Esophagus squamous epithelium (tissue), 5 donors: ENCODE measurements at regions not wholly inside any gene's neighbourhood (a gene's known extent, or its start where the extent isn't known, plus 50 kb on each side); places are given as distances from the start of the nearest gene placed in this dataset.
"Not testable (repeated sequence)": the region's sequence is repeated elsewhere in the genome, so short reads cannot be mapped to it uniquely, and the experiment has no call there.

Source experiments
- DNase-seq: peaks from one replicate; lab custom pipeline; 2025; lab: John Stamatoyannopoulos, UW
- H3K27ac ChIP-seq, 4 donors: fragments of 200-600 bp; sonication (generic); one replicate each; pipeline ENCODE4 v1.5.1; 2016 to 2019; ENCODE audit warnings: mild to moderate bottlenecking in 1 of 4
- H3K27me3 ChIP-seq, 4 donors: fragments of 200-600 bp; sonication (generic); 1 replicate in 3 of 4; 2 replicates in 1 of 4; pipeline versions ENCODE4 v1.5.1 to v1.6.0; 2017 to 2021; ENCODE audit warnings: antibody characterized with exemption in 1 of 4
- H3K36me3 ChIP-seq, 3 donors: fragments of 200-600 bp; sonication (generic); one replicate each; pipeline ENCODE4 v1.5.1; 2016 to 2019
- H3K4me1 ChIP-seq, 3 donors: fragments of 200-600 bp; sonication (generic); one replicate each; pipeline ENCODE4 v1.5.1; 2017 to 2019
- H3K4me3 ChIP-seq, 4 donors: fragments of 200-600 bp; sonication (generic); 1 replicate in 3 of 4; 2 replicates in 1 of 4; pipeline ENCODE4 v1.5.1; 2016 to 2019; ENCODE audit warnings: mild to moderate bottlenecking in 2 of 4, moderate library complexity in 1 of 4
- H3K9me3 ChIP-seq, 3 donors: fragments of 200-600 bp; sonication (generic); one replicate each; pipeline ENCODE4 v1.5.1; 2016 to 2019
- CTCF ChIP-seq, 6 experiments: fragments of 450-650 bp in 4 of 6; fragments of 200-600 bp in 2 of 6; sonication (generic) in 2 of 6; IDR thresholded peaks; one replicate each; pipeline ENCODE4 v1.5.1; 2016 to 2019; ENCODE audit warnings: antibody characterized with exemption in 6 of 6, mild to moderate bottlenecking in 4 of 6, moderate library complexity in 4 of 6
- POLR2A ChIP-seq, 4 donors: fragments of 450-650 bp; IDR thresholded peaks; one replicate each; pipeline ENCODE4 v1.6.1; 2017; ENCODE audit warnings: antibody characterized with exemption in 4 of 4, mild to moderate bottlenecking in 4 of 4, moderate library complexity in 3 of 4
- WGBS, 2 donors: methylation state at CpG; one replicate each; pipeline ENCODE4 v1.1.5; 2018; 5-methylcytosine and 5-hydroxymethylcytosine counted together
- intact Hi-C: fragments of 100-400 bp; cut with DNase I; formaldehyde crosslinking; loops from one replicate; pipeline ENCODE4 v1.15.0; 2022
- donor health status: DM: yes; HTN: yes; CAD: no.

- Histone ChIP-seq H3K4me1 (no peaks in the 10 kb centered on the region), H3K36me3 (no peaks in the 10 kb centered on the region), H3K27ac (no peak overlapping the region), H3K4me3 (no peak overlapping the region), H3K9me3 (no peaks in the 10 kb centered on the region), H3K27me3 (peaks cover 0 to 70% (median 0%) of the 10 kb centered on the region in 4 donors)
- TF ChIP-seq CTCF (IDR thresholded peaks at IDR 0.05) (no peak), POLR2A (IDR thresholded peaks at IDR 0.05) (no peak)
- 42 to 59% methylated on average over 7 of the region's 7 CpGs for WGBS, 2 donors
- intact Hi-C loops, result no loop called here
- DNase-seq, result no peak
These were observed 105.2 kb upstream of the BNIP2 start for GRCh38 chr15:59794229-59794886.

- H3K4me1 ChIP-seq, result no peaks in the 10 kb centered on the region
- no peak for TF ChIP-seq CTCF (IDR thresholded peaks at IDR 0.05)
- TF ChIP-seq POLR2A (IDR thresholded peaks at IDR 0.05), result no peak
- no peaks in the 10 kb centered on the region for H3K36me3 ChIP-seq
- H3K9me3 ChIP-seq, result no peaks in the 10 kb centered on the region
- H3K4me3 ChIP-seq, result no peak overlapping the region
- 55 to 80% methylated on average over 1 to 2 of the region's 13 CpGs for WGBS, 2 donors
- H3K27ac ChIP-seq, result no peak overlapping the region
- peaks cover 0 to 63% (median 0%) of the 10 kb centered on the region in 4 donors for H3K27me3 ChIP-seq
- intact Hi-C loops, result no loop called here
- DNase-seq, result no peak
These were observed 103.2 kb upstream of the BNIP2 start for GRCh38 chr15:59792359-59792758.

- H3K4me1 ChIP-seq, result no peaks in the 10 kb centered on the region
- H3K27ac ChIP-seq, result no peak overlapping the region
- TF ChIP-seq CTCF (IDR thresholded peaks at IDR 0.05) (no peak), POLR2A (IDR thresholded peaks at IDR 0.05) (no peak)
- no peaks in the 10 kb centered on the region for H3K9me3 ChIP-seq
- no peak overlapping the region for H3K4me3 ChIP-seq
- peaks cover 0 to 57% (median 0%) of the 10 kb centered on the region in 4 donors for H3K27me3 ChIP-seq
- DNase-seq, result no peak
- intact Hi-C loops, result no loop called here
- H3K36me3 ChIP-seq, result no peaks in the 10 kb centered on the region
- WGBS, 2 donors, result 40 to 50% methylated on average over 1 to 2 of the region's 3 CpGs
These were observed 102.6 kb upstream of the BNIP2 start for GRCh38 chr15:59791755-59792154.

GRCh38 chr15:59791079-59791478, 102.0 kb upstream of the BNIP2 start:
- no peaks in the 10 kb centered on the region for H3K36me3 ChIP-seq
- no peak for DNase-seq
- TF ChIP-seq POLR2A (IDR thresholded peaks at IDR 0.05) (no peak), CTCF (IDR thresholded peaks at IDR 0.05) (no peak)
- H3K9me3 ChIP-seq, result no peaks in the 10 kb centered on the region
- no peak overlapping the region for H3K4me3 ChIP-seq
- H3K4me1 ChIP-seq, result no peaks in the 10 kb centered on the region
- WGBS, 2 donors, result 57 to 67% methylated on average over 1 to 3 of the region's 5 CpGs
- no peak overlapping the region for H3K27ac ChIP-seq
- intact Hi-C loops, result no loop called here
- peaks cover 0 to 51% (median 0%) of the 10 kb centered on the region in 4 donors for H3K27me3 ChIP-seq

- H3K9me3 ChIP-seq, intact Hi-C loops, H3K27ac ChIP-seq, H3K36me3 ChIP-seq, DNase-seq, H3K4me1 ChIP-seq, H3K4me3 ChIP-seq: not testable (repeated sequence)
- peaks cover 0 to 35% (median 0%) of the 10 kb centered on the region in 4 donors for H3K27me3 ChIP-seq
- 94 to 100% methylated on average over 2 to 3 of the region's 3 CpGs for WGBS, 2 donors
These were observed 97.3 kb upstream of the BNIP2 start for GRCh38 chr15:59786466-59786865.

GRCh38 chr15:59785981-59786380, 96.9 kb upstream of the BNIP2 start:
- H3K36me3 ChIP-seq, H3K4me3 ChIP-seq, DNase-seq, H3K4me1 ChIP-seq, intact Hi-C loops, H3K9me3 ChIP-seq, H3K27ac ChIP-seq: not testable (repeated sequence)
- H3K27me3 ChIP-seq, result peaks cover 0 to 30% (median 0%) of the 10 kb centered on the region in 4 donors
- WGBS, 2 donors, result 60 to 80% methylated on average over 1 of the region's 1 CpG

- H3K27ac ChIP-seq, DNase-seq, H3K9me3 ChIP-seq, H3K4me3 ChIP-seq, H3K36me3 ChIP-seq, H3K4me1 ChIP-seq, intact Hi-C loops: not testable (repeated sequence)
- peaks cover 0 to 16% (median 0%) of the 10 kb centered on the region in 4 donors for H3K27me3 ChIP-seq
- WGBS, 2 donors, result 50 to 77% methylated on average over 5 to 6 of the region's 8 CpGs
These were observed 94.8 kb upstream of the BNIP2 start for GRCh38 chr15:59783774-59784520.
